Panc1 (cell line): ENCODE measurements at regions not wholly inside any gene's neighbourhood (a gene's known extent, or its start where the extent isn't known, plus 50 kb on each side); places are given as distances from the start of the nearest gene placed in this dataset.

Experiments
- ATAC-seq: fragments of 200-7000 bp; cut with Tn5 transposase; 2 replicates; pipeline ENCODE4 v1.9.1; 2020; ENCODE audit warnings: mild to moderate bottlenecking, moderate library complexity
- BruUV-seq: library from RNA; stranded (reverse); fragments of 400-500 nt; replicated peaks from 2 replicates; lab custom pipeline; 2021; lab: Mats Ljungman, UMichigan
- CTCF ChIA-PET: fragments of 300-600 bp; sonication (Branson Sonifier 250); formaldehyde crosslinking; loops from one replicate; lab custom pipeline; 2022; ENCODE audit warnings: antibody characterized with exemption; lab: Charles Lee
- POLR2A ChIA-PET: fragments of 300-600 bp; sonication (Branson Sonifier 250); formaldehyde crosslinking; loops from one replicate; lab custom pipeline; 2022; ENCODE audit warnings: antibody characterized with exemption; lab: Charles Lee
- DNase-seq: peaks from one replicate; pipeline ENCODE4 v3.0.0-alpha.2; 2010; ENCODE audit warnings: low read depth, low spot score
- H3K27ac ChIP-seq: 2 replicates; pipeline ENCODE4 v1.5.1; 2011; ENCODE audit warnings: mild to moderate bottlenecking, low read length, inconsistent platforms
- H3K27me3 ChIP-seq: fragments of 200-500 bp; sonication (Bioruptor generic); 2 replicates; pipeline ENCODE4 v1.6.0; 2014; ENCODE audit warnings: low read length, inconsistent platforms; ENCODE audit not compliant: control insufficient read depth, insufficient read depth
- H3K36me3 ChIP-seq: fragments of 200-500 bp; sonication (Bioruptor generic); 2 replicates; pipeline ENCODE4 v1.5.1; 2014; ENCODE audit warnings: inconsistent platforms, mild to moderate bottlenecking, low read length, moderate library complexity; ENCODE audit not compliant: control insufficient read depth, insufficient read depth
- H3K4me1 ChIP-seq: 2 replicates; pipeline ENCODE4 v1.5.1; 2011; ENCODE audit warnings: inconsistent platforms, mild to moderate bottlenecking, low read length, moderate library complexity; ENCODE audit not compliant: control insufficient read depth, insufficient read depth
- H3K4me3 ChIP-seq, 2 experiments: 2 replicates each; pipeline ENCODE4 v1.5.1; 2011 to 2012; ENCODE audit warnings: low read depth in 2 of 2, low read length in 2 of 2, mild to moderate bottlenecking in 2 of 2, inconsistent platforms in 1 of 2, moderate library complexity in 1 of 2
- H3K9me3 ChIP-seq: fragments of 200-500 bp; sonication (Bioruptor generic); 2 replicates; pipeline ENCODE4 v1.5.1; 2014; ENCODE audit warnings: low read depth, mild to moderate bottlenecking, inconsistent platforms, low read length, moderate library complexity; ENCODE audit not compliant: control insufficient read depth, insufficient read depth
- CTCF ChIP-seq: fragments of 450-650 bp; IDR thresholded peaks from 2 replicates; pipeline ENCODE4 v1.5.1; 2017; ENCODE audit warnings: mild to moderate bottlenecking
- POLR2AphosphoS5 ChIP-seq: IDR thresholded peaks from 2 replicates; pipeline ENCODE4 v1.6.1; 2012; ENCODE audit warnings: mild to moderate bottlenecking, low read depth, low read length, moderate library complexity
- REST ChIP-seq, 2 experiments: IDR thresholded peaks; 2 replicates each; pipeline ENCODE4 v1.6.1; 2011 to 2012; ENCODE audit warnings: low read depth in 2 of 2, control low read depth in 1 of 2, low read length in 1 of 2, mild to moderate bottlenecking in 1 of 2, moderate library complexity in 1 of 2; ENCODE audit not compliant: insufficient read depth in 1 of 2
- SIN3A ChIP-seq: IDR thresholded peaks from 2 replicates; pipeline ENCODE4 v1.6.1; 2012; ENCODE audit warnings: low read depth, mild to moderate bottlenecking, low read length, moderate library complexity, borderline replicate concordance; ENCODE audit not compliant: insufficient read depth
- TCF7L2 ChIP-seq: IDR thresholded peaks from 2 replicates; pipeline ENCODE4 v1.6.1; 2011; ENCODE audit warnings: mild to moderate bottlenecking, low read depth, low read length, inconsistent platforms
- in situ Hi-C: cut with HindIII; loops from 2 replicates; pipeline ENCODE4 v1.10.0; 2016; ENCODE audit warnings: low sequenced_read_pairs, low pct_unique_long_range_greater_than_20kb
- intact Hi-C: fragments of 100-400 bp; cut with micrococcal nuclease; formaldehyde crosslinking; loops from one replicate; pipeline ENCODE4 v1.10.0; 2022; ENCODE audit not compliant: unreplicated experiment

GRCh38 chr16:25493136-25493811, 198.5 kb upstream of the HS3ST4 start:
- H3K4me1 ChIP-seq = no peaks in the 10 kb centered on the region
- H3K9me3 ChIP-seq = no peaks in the 10 kb centered on the region
- in situ Hi-C loops = no loop called here
- H3K4me3 ChIP-seq = no peak overlapping the region
- ChIA-PET POLR2A (no interaction called here), CTCF (no interaction called here)
- no peaks in the 10 kb centered on the region for H3K36me3 ChIP-seq
- intact Hi-C loops = no loop called here
- H3K27ac ChIP-seq = no peak overlapping the region
- H3K27me3 ChIP-seq = peaks cover 3% of the 10 kb centered on the region; the same call in 1 of the 2 replicates
- DNase-seq (no peak), ATAC-seq (no peak)
- TF ChIP-seq CTCF (no peak), SIN3A (no peak), TCF7L2 (no peak), POLR2AphosphoS5 (no peak), REST (IDR thresholded peaks at IDR 0.05; ENCODE audit: insufficient read depth in 1 of 2, low read depth in 2 of 2, low read length in 1 of 2) (no peak)
- no TSS peak for BruUV-seq

GRCh38 chr16:25488435-25488834, 203.3 kb upstream of the HS3ST4 start:
- Histone ChIP-seq H3K27me3 (no peaks in the 10 kb centered on the region), H3K4me3 (no peak overlapping the region), H3K4me1 (no peaks in the 10 kb centered on the region), H3K36me3 (no peaks in the 10 kb centered on the region), H3K27ac (no peak overlapping the region), H3K9me3 (no peaks in the 10 kb centered on the region)
- intact Hi-C loops (no loop called here), in situ Hi-C loops (no loop called here)
- TF ChIP-seq REST (IDR thresholded peaks at IDR 0.05; ENCODE audit: insufficient read depth in 1 of 2, low read depth in 2 of 2, low read length in 1 of 2) = no peak
- DNase-seq (no peak), ATAC-seq (no peak)
- CTCF ChIA-PET = no interaction called here
- POLR2A ChIA-PET = no interaction called here
- no TSS peak for BruUV-seq
